GM23248 (cell line): ENCODE measurements at regions not wholly inside any gene's neighbourhood (a gene's known extent, or its start where the extent isn't known, plus 50 kb on each side); places are given as distances from the start of the nearest gene placed in this dataset.

Experiments
- DNase-seq: peaks from one replicate; pipeline ENCODE4 v3.0.0-alpha.2; 2015
- H2AFZ ChIP-seq: fragments of 200-600 bp; sonication (generic); 2 replicates; pipeline ENCODE4 v1.6.1; 2016; ENCODE audit warnings: antibody characterized with exemption
- H3F3A ChIP-seq: fragments of 200-600 bp; sonication (generic); 2 replicates; pipeline ENCODE4 v1.6.1; 2016; ENCODE audit warnings: mild to moderate bottlenecking, antibody characterized with exemption, mixed run types; ENCODE audit not compliant: insufficient read depth
- H3K27ac ChIP-seq: fragments of 200-600 bp; sonication (generic); 2 replicates; pipeline ENCODE4 v1.5.1; 2016; ENCODE audit warnings: mild to moderate bottlenecking
- H3K27me3 ChIP-seq: fragments of 200-600 bp; sonication (generic); replicated peaks from 2 replicates; pipeline ENCODE4 v1.6.1; 2016; ENCODE audit warnings: mild to moderate bottlenecking; ENCODE audit not compliant: insufficient read depth
- H3K36me3 ChIP-seq: fragments of 200-600 bp; sonication (generic); 2 replicates; pipeline ENCODE4 v1.6.1; 2016; ENCODE audit warnings: low read depth, mild to moderate bottlenecking
- H3K4me1 ChIP-seq: fragments of 200-600 bp; sonication (generic); 2 replicates; pipeline ENCODE4 v1.6.1; 2016; ENCODE audit warnings: mild to moderate bottlenecking; ENCODE audit not compliant: insufficient read depth
- H3K4me2 ChIP-seq: fragments of 200-600 bp; sonication (generic); one replicate; pipeline ENCODE4 v1.6.1; 2016; ENCODE audit warnings: mild to moderate bottlenecking; ENCODE audit not compliant: unreplicated experiment
- H3K4me3 ChIP-seq: fragments of 200-600 bp; sonication (generic); 2 replicates; pipeline ENCODE4 v1.5.1; 2016; ENCODE audit warnings: mild to moderate bottlenecking
- H3K79me2 ChIP-seq: fragments of 200-600 bp; sonication (generic); 2 replicates; pipeline ENCODE4 v1.6.1; 2016; ENCODE audit warnings: mild to moderate bottlenecking; ENCODE audit not compliant: insufficient read depth
- H3K9ac ChIP-seq: fragments of 200-600 bp; sonication (generic); 2 replicates; pipeline ENCODE4 v1.6.1; 2016; ENCODE audit warnings: mild to moderate bottlenecking
- H3K9me2 ChIP-seq: fragments of 200-600 bp; sonication (generic); 2 replicates; pipeline ENCODE4 v1.6.1; 2016; ENCODE audit warnings: mixed run types, mild to moderate bottlenecking, moderate library complexity; ENCODE audit not compliant: insufficient read depth
- H3K9me3 ChIP-seq: fragments of 200-600 bp; sonication (generic); one replicate; pipeline ENCODE4 v1.6.1; 2017; ENCODE audit warnings: low read depth
- H4K20me1 ChIP-seq: fragments of 200-600 bp; sonication (generic); 2 replicates; pipeline ENCODE4 v1.6.0; 2016; ENCODE audit not compliant: insufficient read depth
- EZH2 ChIP-seq: fragments of 200-600 bp; sonication (generic); IDR thresholded peaks from 2 replicates; pipeline ENCODE4 v1.6.1; 2018; ENCODE audit warnings: antibody characterized with exemption, mild to moderate bottlenecking; ENCODE audit not compliant: insufficient read depth, poor library complexity, severe bottlenecking
- EZH2phosphoT487 ChIP-seq: fragments of 200-600 bp; sonication (generic); IDR thresholded peaks from 2 replicates; pipeline ENCODE4 v1.6.1; 2018; ENCODE audit warnings: antibody characterized with exemption, moderate library complexity, mild to moderate bottlenecking, low read depth; ENCODE audit not compliant: insufficient read depth
- WGBS, 2 experiments: methylation state at CpG; one replicate each; pipeline ENCODE4 v1.1.6; 2015 to 2017; ENCODE audit warnings: low lambda C conversion rate in 2 of 2, low coverage in 1 of 2; ENCODE audit errors: missing lambda C conversion rate in 2 of 2; 5-methylcytosine and 5-hydroxymethylcytosine counted together
- in situ Hi-C: fragments of 300-500 bp; cut with MboI; formaldehyde crosslinking; loops from 2 replicates; pipeline ENCODE4 v1.15.0; 2020

DNA sequence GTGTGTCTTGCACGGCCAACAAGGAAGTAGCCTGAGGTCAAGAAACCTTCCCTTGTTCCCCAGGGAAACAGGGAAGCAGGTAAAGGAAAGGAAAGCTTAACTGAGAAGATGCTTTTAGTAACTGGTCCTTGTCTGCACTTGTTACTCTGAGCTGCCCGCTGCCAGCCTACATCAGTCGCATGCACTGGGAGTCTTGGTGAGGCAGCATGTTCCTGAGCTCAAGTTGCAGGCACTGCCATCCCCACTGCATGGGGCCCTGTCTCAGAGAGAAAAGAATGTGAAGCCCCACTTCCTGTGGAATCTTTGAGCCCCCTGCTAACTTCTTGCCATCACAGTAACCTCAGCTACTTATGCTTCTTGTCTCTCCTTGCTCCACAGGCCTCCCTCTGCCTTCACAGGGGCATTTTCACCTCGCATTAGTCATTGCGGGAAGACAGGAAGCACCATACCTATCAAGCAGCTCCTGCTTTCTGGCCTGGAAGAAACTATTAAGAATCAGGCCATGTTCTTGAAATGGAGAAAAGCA, 344.1 kb upstream of the ADAMTSL1 start:
- DNase-seq = no peak

DNA sequence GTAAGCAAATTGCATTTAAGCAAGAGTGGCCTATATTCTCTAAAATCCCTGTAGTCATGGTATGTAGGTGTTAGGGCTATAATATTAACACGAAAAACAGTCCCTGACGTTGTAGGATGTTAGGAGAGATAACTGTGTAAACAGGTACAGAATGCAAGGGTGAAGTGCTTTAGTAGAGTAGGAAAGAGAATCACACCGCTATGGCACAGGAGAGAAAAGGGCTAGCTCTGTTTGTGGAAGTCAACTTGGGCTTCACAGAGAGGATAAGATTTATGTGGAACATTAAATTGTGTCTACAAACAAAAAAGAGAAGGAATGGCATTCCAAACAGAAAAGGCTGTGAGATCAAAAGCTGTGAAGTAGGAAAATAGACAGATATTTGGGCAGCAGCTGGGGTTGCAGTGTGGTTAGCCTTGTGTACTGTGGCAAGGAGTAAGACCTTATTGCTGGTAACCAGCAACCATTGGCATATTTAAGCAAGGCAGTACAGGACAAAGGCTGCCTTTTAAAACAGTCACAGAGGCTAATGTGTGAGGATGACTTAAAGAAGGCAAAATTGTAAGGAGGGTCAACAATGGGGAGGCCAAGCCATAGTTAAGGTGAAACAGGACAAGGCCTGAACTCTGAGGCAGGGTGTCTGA, 337.5 kb upstream of the ADAMTSL1 start:
- Histone ChIP-seq H3F3A (no peaks in the 10 kb centered on the region), H2AFZ (no peak overlapping the region), H3K27me3 (peaks cover 27% of the 10 kb centered on the region), H3K4me3 (no peak overlapping the region), H3K79me2 (no peaks in the 10 kb centered on the region), H4K20me1 (no peaks in the 10 kb centered on the region), H3K9me2 (no peaks in the 10 kb centered on the region), H3K9me3 (no peaks in the 10 kb centered on the region), H3K27ac (no peak overlapping the region), H3K9ac (no peak overlapping the region), H3K4me2 (no peak overlapping the region), H3K4me1 (no peaks in the 10 kb centered on the region), H3K36me3 (no peaks in the 10 kb centered on the region)
- no peak for DNase-seq
- TF ChIP-seq EZH2 = no peak
- TF ChIP-seq EZH2phosphoT487 = no peak
- in situ Hi-C loops = no loop called here
- 49% methylated on average over 3 of the region's 3 CpGs for WGBS, 2 experiments

More for the DNA sequence above, 344.1 kb upstream of the ADAMTSL1 start:
- no peaks in the 10 kb centered on the region for H3K4me1 ChIP-seq
- in situ Hi-C loops = no loop called here
- H3K9me3 ChIP-seq = no peaks in the 10 kb centered on the region
- 69 to 71% methylated on average over 5 of the region's 5 CpGs for WGBS, 2 experiments
- H3K4me3 ChIP-seq = no peak overlapping the region
- no peak overlapping the region for H3K4me2 ChIP-seq
- H3F3A ChIP-seq = no peaks in the 10 kb centered on the region
- H3K79me2 ChIP-seq = no peaks in the 10 kb centered on the region
- no peaks in the 10 kb centered on the region for H3K9me2 ChIP-seq
- H3K36me3 ChIP-seq = no peaks in the 10 kb centered on the region
- no peak for TF ChIP-seq EZH2phosphoT487
- TF ChIP-seq EZH2 = no peak
- no peak overlapping the region for H2AFZ ChIP-seq
- peaks cover 9% of the 10 kb centered on the region for H3K27me3 ChIP-seq
- no peak overlapping the region for H3K27ac ChIP-seq
- H4K20me1 ChIP-seq = no peaks in the 10 kb centered on the region
- no peak overlapping the region for H3K9ac ChIP-seq

- no peaks in the 10 kb centered on the region for H3K9me2 ChIP-seq
- no peak overlapping the region for H3K4me3 ChIP-seq
- H3K9ac ChIP-seq = no peak overlapping the region
- no peak overlapping the region for H2AFZ ChIP-seq
- H3K4me1 ChIP-seq = no peaks in the 10 kb centered on the region
- H4K20me1 ChIP-seq = no peaks in the 10 kb centered on the region
- no peaks in the 10 kb centered on the region for H3K79me2 ChIP-seq
- H3K36me3 ChIP-seq = no peaks in the 10 kb centered on the region
- in situ Hi-C loops = no loop called here
- H3K9me3 ChIP-seq = no peaks in the 10 kb centered on the region
- no peak overlapping the region for H3K27ac ChIP-seq
- TF ChIP-seq EZH2 (no peak), EZH2phosphoT487 (no peak)
- H3K27me3 ChIP-seq = peaks cover 27% of the 10 kb centered on the region
- no peak for DNase-seq
- no peaks in the 10 kb centered on the region for H3F3A ChIP-seq
- 32 to 36% methylated on average over 4 of the region's 4 CpGs for WGBS, 2 experiments
- H3K4me2 ChIP-seq = no peak overlapping the region
These were observed 336.1 kb upstream of the ADAMTSL1 start for GRCh38 chr9:18137815-18138214.

DNA sequence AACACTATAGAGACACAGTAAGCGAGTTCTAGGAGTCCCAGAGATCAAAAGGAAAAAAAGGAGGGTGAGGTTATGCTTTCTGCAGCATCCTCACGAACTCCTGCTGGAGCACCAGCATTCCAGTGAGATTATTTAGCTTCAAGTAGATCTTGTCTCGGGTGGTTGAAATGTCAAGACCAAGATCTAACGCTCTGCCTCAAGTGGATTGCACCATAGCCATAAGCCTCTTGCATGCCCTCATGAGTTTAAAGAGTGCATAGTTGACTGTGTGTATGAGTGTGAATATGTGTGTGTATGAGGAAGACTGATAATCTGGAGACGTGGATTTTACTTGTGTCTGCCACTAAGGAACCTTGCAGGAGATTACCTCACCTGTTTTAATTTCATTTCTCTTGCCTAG, 335.3 kb upstream of the ADAMTSL1 start:
- Histone ChIP-seq H3K27ac (no peak overlapping the region), H3K4me1 (no peaks in the 10 kb centered on the region), H2AFZ (no peak overlapping the region), H3K4me3 (no peak overlapping the region), H3K36me3 (no peaks in the 10 kb centered on the region), H3K9me3 (no peaks in the 10 kb centered on the region), H3K27me3 (peaks cover 27% of the 10 kb centered on the region), H3K79me2 (no peaks in the 10 kb centered on the region), H3K9me2 (no peaks in the 10 kb centered on the region), H3F3A (no peaks in the 10 kb centered on the region), H3K4me2 (no peak overlapping the region), H3K9ac (no peak overlapping the region), H4K20me1 (no peaks in the 10 kb centered on the region)
- no peak for DNase-seq
- 36 to 44% methylated on average over 4 to 5 of the region's 5 CpGs for WGBS, 2 experiments
- TF ChIP-seq EZH2phosphoT487 (no peak), EZH2 (no peak)
- in situ Hi-C loops = no loop called here

DNA sequence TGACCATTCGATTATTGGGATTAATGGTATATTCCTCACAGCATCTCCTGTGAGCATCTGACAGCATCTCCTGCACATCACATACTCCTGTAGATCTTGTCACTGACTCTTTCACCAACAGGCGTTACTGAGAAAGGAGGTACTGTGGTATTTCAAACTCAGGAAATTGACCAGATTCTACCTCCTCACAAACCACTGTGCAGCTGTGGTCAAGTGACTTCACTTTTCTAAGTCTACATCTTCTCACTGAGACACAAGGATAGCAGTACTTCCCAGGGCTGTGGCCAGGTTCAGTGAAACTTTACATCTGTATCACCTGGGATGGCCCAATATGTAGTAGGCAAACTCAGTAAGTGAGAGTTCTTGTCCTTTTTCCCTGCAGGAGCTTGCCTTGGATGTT, 332.3 kb upstream of the ADAMTSL1 start:
- H3K27me3 ChIP-seq = peaks cover 20% of the 10 kb centered on the region
- in situ Hi-C loops = no loop called here
- H3K27ac ChIP-seq = no peak overlapping the region
- WGBS, 2 experiments = 35 to 57% methylated on average over 2 of the region's 2 CpGs
- DNase-seq = no peak
- no peaks in the 10 kb centered on the region for H3F3A ChIP-seq
- H3K9ac ChIP-seq = no peak overlapping the region
- no peaks in the 10 kb centered on the region for H4K20me1 ChIP-seq
- no peak for TF ChIP-seq EZH2
- TF ChIP-seq EZH2phosphoT487 = no peak
- no peak overlapping the region for H3K4me2 ChIP-seq
- H3K4me1 ChIP-seq = no peaks in the 10 kb centered on the region
- no peaks in the 10 kb centered on the region for H3K36me3 ChIP-seq
- no peak overlapping the region for H3K4me3 ChIP-seq
- no peaks in the 10 kb centered on the region for H3K9me3 ChIP-seq
- no peaks in the 10 kb centered on the region for H3K79me2 ChIP-seq
- no peaks in the 10 kb centered on the region for H3K9me2 ChIP-seq
- no peak overlapping the region for H2AFZ ChIP-seq
